ENCODE measurements at regions not wholly inside any gene's neighbourhood (a gene's known extent, or its start where the extent isn't known, plus 50 kb on each side); places are given as distances from the start of the nearest gene placed in this dataset.

GRCh38 chr2:611519-611918 is 65.7 kb downstream of the TMEM18 start:
- no peak for DNase-seq (ENCODE audit: low read depth in 2 of 2)

GRCh38 chr2:610491-610890 is 66.7 kb downstream of the TMEM18 start:
- no peak for DNase-seq (ENCODE audit: low read depth in 2 of 2)

GRCh38 chr2:609881-610280 is 67.3 kb downstream of the TMEM18 start:
- no peak for DNase-seq (ENCODE audit: low read depth in 2 of 2)

- no peak for DNase-seq (ENCODE audit: low read depth in 2 of 2)
These were observed 67.8 kb downstream of the TMEM18 start for GRCh38 chr2:609449-609848.

- DNase-seq (ENCODE audit: low read depth in 2 of 2) = no peak
These were observed 68.5 kb downstream of the TMEM18 start for GRCh38 chr2:608711-609110.

GRCh38 chr2:608297-608696 is 68.9 kb downstream of the TMEM18 start:
- DNase-seq (ENCODE audit: low read depth in 2 of 2) = no peak

- no peak for DNase-seq (ENCODE audit: low read depth in 2 of 2)
These were observed 69.5 kb downstream of the TMEM18 start for GRCh38 chr2:607709-608108.

- no peak for DNase-seq (ENCODE audit: low read depth in 2 of 2)
These were observed 70.0 kb downstream of the TMEM18 start for GRCh38 chr2:607172-607571.

- DNase-seq (ENCODE audit: low read depth in 2 of 2) = no peak
These were observed 71.3 kb downstream of the TMEM18 start for GRCh38 chr2:605674-606608.

- DNase-seq (ENCODE audit: low read depth in 2 of 2) = no peak
These were observed 72.2 kb downstream of the TMEM18 start for GRCh38 chr2:604854-605524.

- DNase-seq (ENCODE audit: low read depth in 2 of 2) = no peak
These were observed 72.8 kb downstream of the TMEM18 start for GRCh38 chr2:604385-604784.

GRCh38 chr2:603869-604268 is 73.3 kb downstream of the TMEM18 start:
- no peak for DNase-seq (ENCODE audit: low read depth in 2 of 2)

GRCh38 chr2:603427-603826 is 73.8 kb downstream of the TMEM18 start:
- DNase-seq (ENCODE audit: low read depth in 2 of 2) = no peak

- no peak for DNase-seq (ENCODE audit: low read depth in 2 of 2)
These were observed 74.4 kb downstream of the TMEM18 start for GRCh38 chr2:602571-603359.

GRCh38 chr2:601806-602455 is 75.3 kb downstream of the TMEM18 start:
- no peak for DNase-seq (ENCODE audit: low read depth in 2 of 2)

GRCh38 chr2:601387-601698 is 75.9 kb downstream of the TMEM18 start:
- DNase-seq (ENCODE audit: low read depth in 2 of 2) = no peak

- DNase-seq (ENCODE audit: low read depth in 2 of 2) = no peak
These were observed 76.4 kb downstream of the TMEM18 start for GRCh38 chr2:600542-601386.

- no peak for DNase-seq (ENCODE audit: low read depth in 2 of 2)
These were observed 77.6 kb downstream of the TMEM18 start for GRCh38 chr2:599601-600000.

- no peak for DNase-seq (ENCODE audit: low read depth in 2 of 2)
These were observed 79.0 kb downstream of the TMEM18 start for GRCh38 chr2:598058-598802.

GRCh38 chr2:595831-596592 is 81.2 kb downstream of the TMEM18 start:
- DNase-seq (ENCODE audit: low read depth in 2 of 2) = no peak
